T-helper 2 cell (primary cell): ENCODE measurements at regions not wholly inside any gene's neighbourhood (a gene's known extent, or its start where the extent isn't known, plus 50 kb on each side); places are given as distances from the start of the nearest gene placed in this dataset.
"Not testable (repeated sequence)": the region's sequence is repeated elsewhere in the genome, so short reads cannot be mapped to it uniquely, and the experiment has no call there.

Experiments used
- DNase-seq, 5 experiments: peaks; one replicate each; pipeline versions ENCODE4 v3.0.0 to v3.0.0-alpha.2; 2012 to 2022

- DNase-seq: no peak
Observed at GRCh38 chr15:81710328-81710727, 335.5 kb downstream of the MEX3B start.

- not testable (repeated sequence) for DNase-seq
Observed at GRCh38 chr15:81706816-81707346, 332.9 kb upstream of the TMC3 start.

DNA sequence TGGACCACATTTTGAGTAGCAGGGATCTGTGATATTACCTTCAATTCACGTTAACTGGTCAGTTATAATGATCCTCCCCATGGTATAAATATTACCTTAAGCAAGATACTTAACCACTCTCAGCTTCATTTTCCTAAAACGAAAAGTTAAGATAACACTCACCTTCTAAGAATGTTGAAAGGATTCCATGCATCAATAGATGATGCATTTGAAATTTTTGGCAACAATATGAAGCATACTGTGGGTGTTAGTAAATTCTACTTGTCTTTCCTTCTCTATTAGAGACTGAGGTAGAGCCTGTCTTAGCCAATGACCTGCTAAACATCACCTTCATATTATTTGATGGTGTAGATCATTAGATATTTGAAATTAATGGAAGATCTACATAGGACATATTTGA lies 331.7 kb upstream of the TMC3 start:
- not testable (repeated sequence) for DNase-seq

DNA sequence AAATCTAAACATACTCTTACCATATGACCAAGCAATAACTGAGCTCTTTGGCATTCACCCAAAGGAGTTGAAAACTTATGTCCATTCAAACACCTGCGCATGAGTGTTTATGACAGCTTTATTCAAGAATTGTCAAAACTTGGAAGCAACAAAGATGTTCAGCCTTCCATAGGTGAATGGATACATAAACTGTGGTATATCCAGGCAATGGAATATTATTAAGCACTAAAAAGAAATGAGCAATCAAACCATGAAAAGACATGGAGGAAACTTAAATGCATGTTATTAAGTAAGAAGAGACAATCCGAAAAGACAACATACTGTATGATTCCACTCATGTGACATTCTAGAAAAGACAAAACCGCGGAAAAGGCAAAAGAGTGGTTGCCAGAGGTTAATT lies 312.0 kb upstream of the TMC3 start:
- no peak for DNase-seq

GRCh38 chr15:81685237-81685636 lies 311.2 kb upstream of the TMC3 start:
- DNase-seq: no peak

DNA sequence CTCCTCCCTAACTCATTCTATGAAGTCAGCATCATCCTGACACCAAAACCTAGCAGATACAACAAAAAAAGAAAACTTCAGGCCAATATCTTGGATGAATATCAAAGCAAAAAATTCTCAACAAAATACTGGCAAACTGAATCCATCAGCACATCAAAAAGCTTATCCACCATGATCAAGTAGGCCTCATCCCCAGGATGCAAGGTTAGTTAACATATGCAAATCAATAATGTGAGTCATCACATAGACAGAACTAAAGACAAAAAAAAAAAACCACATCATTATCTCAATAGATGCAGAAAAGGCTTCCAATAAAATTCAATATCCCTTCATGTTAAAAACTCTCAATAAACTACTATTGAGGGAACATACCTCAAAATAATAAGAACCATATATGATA lies 306.8 kb upstream of the TMC3 start:
- no peak for DNase-seq

DNA sequence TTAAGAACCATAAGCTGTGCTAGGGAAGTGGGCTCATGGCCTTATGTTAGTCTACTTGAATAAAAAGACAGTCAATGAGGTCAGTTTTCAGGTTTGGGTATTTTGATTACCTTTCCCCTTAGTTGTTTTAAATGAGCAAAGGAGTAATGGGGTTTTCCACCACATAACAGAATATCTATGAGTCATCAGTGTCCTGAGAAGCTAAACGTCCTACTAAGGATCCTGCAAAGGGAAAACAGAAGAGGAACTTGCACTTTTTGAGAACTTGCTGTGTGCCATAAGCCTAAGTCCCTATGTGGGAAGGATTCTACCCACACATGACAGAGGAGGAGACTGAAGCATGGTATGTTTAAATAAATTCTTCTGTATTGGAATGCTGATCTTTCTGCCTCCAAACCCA lies 292.8 kb upstream of the TMC3 start:
- no peak for DNase-seq

- no peak for DNase-seq
Observed at GRCh38 chr15:81660976-81661375, 287.0 kb upstream of the TMC3 start.

DNA sequence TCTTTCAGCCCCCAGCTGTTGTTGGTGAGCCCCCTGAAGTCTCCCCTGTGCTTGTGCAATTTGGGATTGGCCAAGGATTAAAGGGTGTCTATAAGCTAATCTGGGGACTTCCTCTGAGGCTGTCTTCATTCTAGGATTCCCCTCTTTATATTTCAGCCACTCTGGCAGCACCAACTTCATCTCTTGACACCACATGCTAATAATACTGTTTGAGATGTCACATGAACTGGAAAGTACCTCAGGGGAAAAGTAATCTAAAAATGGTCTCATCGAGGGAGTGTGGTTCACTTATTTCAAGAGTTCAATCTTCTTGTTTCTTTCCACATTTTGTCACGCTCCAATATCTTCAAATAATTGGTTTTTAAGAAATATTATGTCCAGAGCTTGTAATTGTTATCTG lies 279.2 kb upstream of the TMC3 start:
- no peak for DNase-seq

DNA sequence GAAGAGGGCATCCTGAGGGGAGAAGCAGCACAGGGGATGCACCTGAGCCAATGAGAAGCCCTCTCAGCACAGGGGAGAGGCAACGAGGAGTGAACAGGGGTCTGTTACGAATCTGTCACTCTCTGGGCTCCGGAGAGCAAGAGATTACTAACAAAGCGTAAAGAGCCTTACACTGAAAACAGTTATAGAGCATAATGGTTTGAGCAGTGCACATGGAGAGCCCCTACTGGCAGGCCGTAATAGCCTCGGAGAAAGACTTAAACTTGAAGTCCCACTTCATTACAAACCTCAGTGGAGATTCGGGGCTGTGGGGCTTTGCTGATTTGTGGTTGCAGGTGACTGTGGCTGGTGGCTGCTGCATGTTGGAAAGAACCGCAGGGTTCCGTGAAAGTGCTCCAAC lies 271.5 kb upstream of the TMC3 start:
- DNase-seq: no peak

- no peak for DNase-seq
Observed at GRCh38 chr15:81643771-81644170, 269.8 kb upstream of the TMC3 start.

DNA sequence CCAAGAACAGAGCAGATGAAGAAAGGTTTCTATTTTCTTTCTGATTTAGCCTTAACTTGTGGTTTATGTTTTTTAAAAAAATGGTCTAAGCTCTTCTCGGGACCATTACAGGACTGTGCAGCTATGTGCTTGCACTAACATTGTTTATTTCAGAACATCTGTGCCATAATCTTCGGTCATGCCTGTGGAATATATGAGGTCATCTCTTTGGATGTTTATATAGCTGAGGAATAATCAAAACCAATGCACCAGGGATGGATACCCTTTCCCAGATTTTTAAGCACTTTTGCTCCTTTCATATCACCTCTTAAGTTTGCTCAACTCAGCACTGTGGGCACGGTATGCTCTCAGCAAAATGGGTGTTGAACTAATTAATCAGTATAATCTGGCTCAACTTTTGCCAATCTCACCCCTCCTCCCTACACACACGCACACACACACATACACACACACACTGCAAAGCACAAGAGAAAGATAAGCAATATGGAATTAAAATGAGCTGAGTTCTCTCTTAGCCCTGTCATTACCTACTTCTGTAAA lies 268.5 kb upstream of the TMC3 start:
- DNase-seq: no peak

DNA sequence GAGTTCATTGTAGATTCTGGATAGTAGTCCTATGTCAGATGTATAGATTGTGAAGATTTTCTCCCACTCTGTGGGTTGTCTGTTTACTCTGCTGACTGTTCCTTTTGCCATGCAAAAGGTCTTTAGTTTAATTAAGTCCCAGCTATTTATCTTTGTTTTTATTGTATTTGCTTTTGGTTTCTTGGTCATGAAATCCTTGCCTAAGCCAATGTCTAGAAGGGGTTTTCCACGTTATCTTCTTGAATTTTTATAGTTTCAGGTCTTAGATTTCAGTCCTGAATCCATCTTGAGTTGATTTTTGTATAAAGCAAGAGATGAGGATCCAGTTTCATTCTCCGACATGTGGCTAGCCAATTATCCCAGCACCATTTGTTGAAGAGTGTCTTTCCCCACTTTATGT lies 262.1 kb upstream of the TMC3 start:
- not testable (repeated sequence) for DNase-seq

- DNase-seq: no peak
Observed at GRCh38 chr15:81633889-81634288, 259.9 kb upstream of the TMC3 start.

- no peak for DNase-seq
Observed at GRCh38 chr15:81625896-81626295, 251.9 kb upstream of the TMC3 start.

DNA sequence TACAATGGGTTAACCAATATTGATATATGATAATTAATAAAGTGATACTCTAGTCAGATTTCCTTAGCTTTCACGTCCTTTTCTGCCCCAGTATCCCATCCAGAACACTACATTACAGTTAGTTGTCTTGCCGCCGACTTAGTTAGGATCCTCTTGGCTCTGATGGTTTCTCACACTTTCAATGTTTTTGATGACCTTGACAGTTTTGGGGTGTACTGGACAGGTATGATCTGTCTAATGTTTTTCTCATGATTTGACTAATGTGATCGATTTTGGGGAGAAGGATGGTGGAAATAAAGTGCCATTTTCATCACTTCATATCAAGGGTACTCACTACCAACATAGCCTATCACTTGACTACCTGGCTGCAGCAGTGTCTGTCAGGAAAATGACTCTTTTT lies 245.0 kb upstream of the TMC3 start:
- DNase-seq: no peak

DNA sequence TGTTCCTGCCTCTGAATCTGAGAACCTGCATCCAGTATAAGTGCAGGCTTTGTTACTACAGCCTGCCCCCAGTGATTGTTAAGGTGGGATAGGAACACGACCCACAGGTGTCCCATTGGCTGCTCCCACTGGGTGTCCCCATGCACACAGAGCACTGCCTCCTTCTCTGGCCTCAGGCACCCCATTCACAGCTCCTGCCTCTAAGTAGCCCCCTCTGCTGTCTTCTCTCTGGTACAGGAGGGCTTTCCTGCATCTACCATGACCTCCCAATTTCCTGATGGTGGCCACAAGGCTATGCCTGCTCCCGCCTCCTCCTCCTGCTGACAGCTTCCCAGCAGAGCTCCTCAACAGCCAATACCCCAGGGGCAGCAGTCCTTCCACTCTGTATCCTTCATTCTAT lies 238.6 kb upstream of the TMC3 start:
- DNase-seq: no peak

- DNase-seq: no peak
Observed at GRCh38 chr15:81611679-81612078, 237.7 kb upstream of the TMC3 start.

GRCh38 chr15:81608309-81608829 lies 234.4 kb upstream of the TMC3 start:
- DNase-seq: no peak

- DNase-seq: no peak
Observed at GRCh38 chr15:81604713-81605112, 230.7 kb upstream of the TMC3 start.

- no peak for DNase-seq
Observed at GRCh38 chr15:81596159-81596865, 222.3 kb upstream of the TMC3 start.

- DNase-seq: no peak
Observed at GRCh38 chr15:81595752-81596151, 221.7 kb upstream of the TMC3 start.

DNA sequence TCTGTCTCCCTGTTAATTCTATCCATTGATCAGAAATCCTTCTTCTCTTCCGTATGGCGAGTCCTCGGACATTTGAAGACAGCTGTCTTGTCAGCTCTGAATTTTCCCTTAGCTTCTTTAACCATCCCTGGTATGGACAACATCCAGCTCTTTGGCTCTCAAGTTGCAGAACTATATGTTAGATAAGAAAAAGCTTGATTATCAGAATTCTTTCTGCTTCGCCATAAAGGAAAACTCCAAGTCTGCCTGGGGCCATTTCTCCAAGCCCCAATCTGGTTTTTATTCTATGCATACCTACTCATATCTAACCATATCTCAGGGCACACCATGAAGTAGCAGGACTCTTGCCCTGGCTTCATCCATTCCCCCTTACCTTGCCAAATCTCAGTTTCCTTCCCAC lies 215.7 kb upstream of the TMC3 start:
- DNase-seq: no peak

GRCh38 chr15:81575436-81576123 lies 201.6 kb upstream of the TMC3 start:
- no peak for DNase-seq
